GM21737 (cell line): ENCODE measurements at regions not wholly inside any gene's neighbourhood (a gene's known extent, or its start where the extent isn't known, plus 50 kb on each side); places are given as distances from the start of the nearest gene placed in this dataset.
"Not testable (repeated sequence)": the region's sequence is repeated elsewhere in the genome, so short reads cannot be mapped to it uniquely, and the experiment has no call there.

Experiments
- ATAC-seq: cut with Tn5 transposase; IDR thresholded peaks from one replicate; pipeline ENCODE4 v1.9.1; 2021; ENCODE audit warnings: mild to moderate bottlenecking, moderate library complexity; ENCODE audit not compliant: unreplicated experiment

DNA sequence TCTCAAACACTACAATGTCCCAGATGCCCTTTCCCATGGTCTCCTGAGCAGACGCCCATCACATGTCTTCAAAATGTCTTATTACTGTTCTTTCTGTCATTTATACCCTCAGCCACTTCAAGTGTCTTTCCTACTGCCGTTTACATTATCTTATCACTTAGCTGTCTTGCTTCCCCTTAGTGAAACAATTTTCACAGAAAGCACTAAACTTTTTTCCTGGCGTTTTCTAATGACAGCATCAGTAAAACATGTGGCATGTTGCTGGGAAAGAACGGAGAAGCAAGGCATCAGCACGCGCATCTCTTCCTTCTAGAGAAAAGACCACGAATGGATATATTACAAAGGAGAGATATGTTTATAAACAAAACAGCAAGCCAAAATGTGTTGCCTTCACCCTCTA, 189.7 kb upstream of the SLIT2 start:
- no peak for ATAC-seq

DNA sequence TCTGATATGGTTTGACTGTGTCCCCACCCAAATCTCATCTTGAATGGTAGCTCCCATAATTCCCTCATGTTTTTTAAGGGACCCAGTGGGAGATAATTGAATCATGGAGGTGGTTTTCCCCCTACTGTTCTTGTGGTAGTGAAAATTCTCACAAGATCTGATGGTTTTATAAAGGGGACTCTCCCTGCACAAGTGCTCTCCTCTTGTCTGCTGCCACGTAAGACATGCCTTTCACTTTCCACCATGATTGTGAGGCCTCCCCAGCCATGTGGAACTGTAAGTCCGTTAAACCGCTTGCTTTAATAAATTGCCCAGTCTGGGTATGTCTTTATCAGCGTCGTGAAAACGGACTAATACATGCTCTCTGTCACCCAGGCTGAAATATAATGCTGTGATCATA, 200.9 kb upstream of the SLIT2 start:
- no peak for ATAC-seq

DNA sequence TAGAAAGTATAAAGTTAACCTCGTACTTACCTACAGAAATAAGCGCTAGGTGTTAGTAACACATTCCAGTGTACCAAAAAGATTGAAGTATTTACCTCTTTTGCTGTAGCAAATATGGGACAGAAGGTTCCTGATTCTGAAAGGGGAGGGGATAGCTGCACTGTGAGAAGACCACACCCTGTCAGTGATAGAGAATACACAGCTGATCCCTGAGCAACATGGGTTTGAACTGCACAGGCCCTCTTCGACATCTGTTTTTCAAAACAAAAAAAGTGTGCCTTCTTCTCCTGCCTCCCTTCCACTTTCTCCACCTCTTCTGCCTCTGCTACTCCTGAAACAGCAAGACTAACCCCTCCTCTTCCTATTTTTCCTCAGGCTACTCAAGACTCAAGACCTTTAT, 201.8 kb upstream of the SLIT2 start:
- no peak for ATAC-seq

DNA sequence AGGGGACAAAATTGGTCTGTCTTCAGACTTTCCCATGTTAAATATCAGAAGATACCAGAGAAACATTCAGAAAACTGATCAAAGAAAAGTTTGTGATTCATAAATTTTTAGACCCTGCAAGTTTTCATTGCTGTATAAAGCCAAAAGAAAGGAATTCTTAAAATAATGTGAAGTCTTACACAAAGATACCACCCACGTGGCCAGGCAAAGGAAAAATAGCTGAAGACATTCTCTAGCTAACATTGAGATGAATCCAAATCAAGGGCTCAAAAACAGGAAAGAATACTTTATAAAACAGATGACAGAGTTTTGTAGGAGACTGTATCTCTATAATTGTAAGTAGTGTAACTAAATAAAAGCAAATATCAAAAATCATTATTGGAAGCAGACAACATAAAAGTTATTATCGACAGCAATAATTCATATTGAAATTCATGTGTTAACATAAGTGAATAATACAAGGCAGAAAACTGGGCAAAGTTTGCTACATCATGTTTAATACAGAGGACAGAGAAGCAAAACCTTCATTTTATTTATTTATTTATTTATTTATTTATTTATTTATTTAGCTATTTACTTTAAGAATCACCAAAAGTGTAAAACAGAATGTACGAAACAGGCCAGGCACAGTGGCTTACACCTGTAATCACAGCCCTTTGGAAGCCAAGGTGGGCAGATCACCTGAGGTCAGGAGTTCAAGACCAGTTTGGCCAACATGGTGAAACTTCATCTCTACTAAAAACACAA, 204.6 kb upstream of the SLIT2 start:
- no peak for ATAC-seq

DNA sequence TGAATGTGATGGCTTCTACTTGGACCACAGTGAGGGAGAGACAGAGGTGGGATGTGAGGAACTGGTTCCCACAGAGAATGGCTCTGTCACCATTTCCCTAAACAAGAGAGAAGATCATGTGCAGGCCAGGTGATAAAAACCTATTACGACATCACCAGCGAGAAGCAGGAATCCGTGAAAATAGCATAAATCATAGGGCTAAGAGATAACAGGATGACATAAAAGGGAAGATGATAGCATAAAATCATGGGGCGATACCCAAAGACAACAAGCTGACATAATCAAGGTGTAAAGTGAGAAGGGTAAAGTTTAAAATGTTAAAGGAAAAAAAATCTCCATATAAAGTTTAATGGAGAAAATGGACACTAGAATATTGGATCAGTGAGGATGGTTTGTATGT, 205.5 kb upstream of the SLIT2 start:
- no peak for ATAC-seq

GRCh38 chr4:20044966-20045365, 206.7 kb upstream of the SLIT2 start:
- no peak for ATAC-seq

GRCh38 chr4:20044502-20044911, 207.2 kb upstream of the SLIT2 start:
- ATAC-seq, result no peak

DNA sequence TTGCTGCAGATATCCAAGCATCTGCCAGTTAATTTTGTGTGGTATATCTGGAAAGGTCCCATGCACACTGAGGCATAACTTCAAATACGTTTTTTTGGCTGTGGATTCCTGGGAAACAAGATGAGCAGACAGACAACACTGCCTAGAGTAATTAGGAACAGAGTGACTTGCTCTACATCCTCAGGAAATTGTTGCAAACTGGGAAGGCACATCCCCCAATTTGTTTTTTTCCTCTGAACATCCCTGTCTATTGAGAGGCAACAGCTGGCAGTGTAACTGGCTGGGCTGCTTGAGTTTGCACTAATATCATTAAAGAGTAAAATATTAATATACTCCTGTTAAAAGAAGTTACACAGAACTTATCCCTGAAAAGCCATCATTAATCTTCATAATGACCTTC, 207.7 kb upstream of the SLIT2 start:
- no peak for ATAC-seq

DNA sequence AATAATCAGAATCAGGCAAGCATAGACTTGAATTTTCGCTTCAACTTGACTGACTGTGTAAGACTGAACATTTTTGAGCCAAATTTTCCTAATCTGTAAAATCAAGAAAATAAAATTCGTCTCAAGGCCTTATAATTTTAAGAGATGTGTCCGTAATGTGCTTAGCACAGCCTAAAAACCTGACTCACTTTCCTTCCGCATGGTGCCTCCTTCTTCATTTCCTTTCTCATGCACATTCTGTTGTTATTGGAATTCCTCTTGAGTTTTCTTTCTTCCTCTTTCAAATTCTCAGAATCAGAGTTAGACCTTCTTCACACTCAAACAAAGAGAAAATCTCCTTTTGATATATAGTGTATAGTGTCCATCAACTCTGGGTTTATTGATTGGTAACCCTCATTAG, 208.9 kb upstream of the SLIT2 start:
- ATAC-seq, result no peak

DNA sequence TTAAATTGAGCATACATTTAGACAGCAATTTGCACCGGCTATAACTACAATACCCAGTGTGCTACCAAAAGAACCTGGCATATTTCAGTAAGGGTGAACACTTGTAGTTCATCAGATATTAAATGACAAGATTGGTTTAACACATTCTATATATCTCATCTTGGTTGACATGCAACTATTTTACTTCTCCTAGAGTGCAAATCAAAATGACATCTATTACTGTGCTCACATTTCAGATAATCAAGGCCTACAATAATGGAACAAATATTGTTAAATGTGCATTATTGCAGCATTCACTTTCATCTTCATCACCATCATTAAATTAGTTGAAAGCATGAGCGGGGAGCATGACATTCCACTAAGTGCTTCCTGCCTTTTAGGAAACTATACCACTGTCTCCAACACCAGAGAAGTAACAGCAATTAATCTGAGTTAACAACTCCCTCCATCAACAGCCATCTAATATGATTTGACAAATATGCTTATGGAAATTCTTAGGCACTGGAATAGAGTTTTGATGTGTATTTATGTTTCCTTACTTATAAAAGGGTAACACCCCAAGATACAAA, 209.8 kb upstream of the SLIT2 start:
- no peak for ATAC-seq

GRCh38 chr4:20037745-20038144, 214.0 kb upstream of the SLIT2 start:
- no peak for ATAC-seq

- ATAC-seq, result no peak
Observed at GRCh38 chr4:20030108-20030507, 221.6 kb upstream of the SLIT2 start.

DNA sequence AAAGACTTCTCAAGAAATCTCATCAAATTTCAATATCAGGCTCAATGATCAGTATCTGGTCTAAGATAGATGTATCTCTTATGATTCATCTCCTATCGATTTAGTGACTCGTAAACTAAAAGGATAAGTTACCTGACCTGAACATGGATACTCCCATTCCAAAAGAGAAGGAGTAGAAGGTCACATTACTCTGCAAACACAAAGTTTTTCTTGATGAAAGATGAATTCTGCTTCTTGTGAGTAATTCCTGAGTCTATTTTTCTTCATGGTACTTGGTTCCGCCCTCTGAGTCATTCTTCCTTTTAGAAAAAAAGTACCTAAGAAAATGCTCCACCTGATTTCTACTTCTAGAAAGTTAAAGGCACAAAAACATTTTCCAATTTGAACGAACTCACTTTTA, 223.1 kb upstream of the SLIT2 start:
- ATAC-seq, result no peak

DNA sequence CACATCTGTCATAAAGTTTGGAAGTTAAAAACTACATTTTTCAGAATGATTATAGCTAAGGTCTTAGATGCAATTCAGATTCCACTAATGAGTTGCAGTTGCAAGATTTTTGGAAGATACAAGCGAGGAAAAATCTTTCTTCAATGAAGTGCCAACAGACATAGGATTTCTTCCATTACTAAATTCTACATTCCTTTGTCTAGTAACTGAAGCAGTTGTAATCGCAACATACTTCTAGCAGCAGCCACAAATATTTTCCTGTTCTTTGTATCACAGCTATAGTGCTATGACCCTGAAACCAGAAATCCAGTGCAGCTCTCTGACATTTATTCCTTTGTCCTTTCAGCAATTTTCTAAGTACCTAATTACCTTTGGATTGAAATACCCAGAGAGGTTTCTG, 225.2 kb upstream of the SLIT2 start:
- ATAC-seq, result no peak

DNA sequence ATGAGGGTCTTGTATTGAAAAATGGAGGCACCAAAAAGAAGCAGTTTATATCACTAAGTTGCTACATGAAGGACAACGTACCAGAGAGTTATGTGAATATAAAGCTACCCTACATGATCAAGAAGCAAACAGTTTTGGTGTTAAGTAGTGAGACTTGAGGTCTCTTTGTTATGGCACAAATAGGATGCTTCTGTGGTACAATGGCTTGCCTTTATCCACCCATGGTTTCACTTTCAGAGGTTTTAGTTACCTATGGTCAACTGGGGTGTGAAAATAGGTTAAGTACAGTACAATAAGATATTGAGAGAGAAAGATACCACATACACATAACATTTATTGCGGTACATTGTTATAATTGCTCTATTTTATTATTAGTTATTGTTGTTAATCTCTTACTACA, 229.2 kb upstream of the SLIT2 start:
- ATAC-seq, result no peak

GRCh38 chr4:20020056-20020455, 231.6 kb upstream of the SLIT2 start:
- ATAC-seq, result no peak

GRCh38 chr4:20019310-20020015, 232.2 kb upstream of the SLIT2 start:
- ATAC-seq, result no peak

DNA sequence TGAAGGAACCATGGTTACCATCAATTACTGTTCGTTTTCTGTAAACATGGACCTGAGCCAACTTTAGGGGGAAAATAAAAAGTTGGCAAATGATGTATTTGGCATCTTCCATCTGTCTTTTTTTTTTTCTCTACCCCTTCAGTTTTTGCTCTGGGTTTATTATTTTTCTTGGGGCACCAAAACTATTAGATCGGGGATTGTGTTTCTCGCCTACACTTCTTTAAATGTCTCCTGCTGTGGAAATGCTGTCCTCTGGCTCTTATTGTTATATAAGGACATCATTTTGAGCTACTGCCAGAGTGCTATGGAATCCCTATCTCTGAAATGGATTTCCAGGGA, 234.0 kb upstream of the SLIT2 start:
- ATAC-seq, result no peak

GRCh38 chr4:20017070-20017776, 234.5 kb upstream of the SLIT2 start:
- ATAC-seq, result no peak

DNA sequence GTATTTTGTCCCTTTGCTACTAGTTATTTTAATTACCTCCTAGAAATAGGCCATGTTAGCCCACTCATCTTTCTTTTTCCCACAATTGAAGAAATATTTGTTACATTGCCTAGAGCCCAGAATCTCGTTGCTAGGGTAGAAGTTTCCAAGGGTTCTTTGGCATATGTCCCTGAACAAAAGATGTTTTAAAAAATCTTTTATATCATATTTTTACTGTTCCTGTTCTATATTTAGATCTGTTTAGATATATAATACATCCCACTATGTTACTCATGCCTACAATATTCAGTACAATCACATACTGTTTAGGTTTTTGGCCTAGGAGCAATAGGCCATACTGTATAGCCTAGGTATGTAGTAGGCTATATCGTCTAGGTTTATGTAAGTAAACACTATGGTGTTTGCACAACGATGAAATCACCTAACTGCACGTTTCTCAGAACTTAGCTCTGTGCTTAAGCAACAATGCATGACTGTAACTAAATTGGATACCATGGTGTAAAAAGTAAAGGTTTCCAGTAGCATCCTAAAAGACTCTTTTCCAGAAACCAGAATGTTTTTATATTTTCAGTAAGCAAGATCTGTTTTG, 236.0 kb upstream of the SLIT2 start:
- ATAC-seq, result no peak

DNA sequence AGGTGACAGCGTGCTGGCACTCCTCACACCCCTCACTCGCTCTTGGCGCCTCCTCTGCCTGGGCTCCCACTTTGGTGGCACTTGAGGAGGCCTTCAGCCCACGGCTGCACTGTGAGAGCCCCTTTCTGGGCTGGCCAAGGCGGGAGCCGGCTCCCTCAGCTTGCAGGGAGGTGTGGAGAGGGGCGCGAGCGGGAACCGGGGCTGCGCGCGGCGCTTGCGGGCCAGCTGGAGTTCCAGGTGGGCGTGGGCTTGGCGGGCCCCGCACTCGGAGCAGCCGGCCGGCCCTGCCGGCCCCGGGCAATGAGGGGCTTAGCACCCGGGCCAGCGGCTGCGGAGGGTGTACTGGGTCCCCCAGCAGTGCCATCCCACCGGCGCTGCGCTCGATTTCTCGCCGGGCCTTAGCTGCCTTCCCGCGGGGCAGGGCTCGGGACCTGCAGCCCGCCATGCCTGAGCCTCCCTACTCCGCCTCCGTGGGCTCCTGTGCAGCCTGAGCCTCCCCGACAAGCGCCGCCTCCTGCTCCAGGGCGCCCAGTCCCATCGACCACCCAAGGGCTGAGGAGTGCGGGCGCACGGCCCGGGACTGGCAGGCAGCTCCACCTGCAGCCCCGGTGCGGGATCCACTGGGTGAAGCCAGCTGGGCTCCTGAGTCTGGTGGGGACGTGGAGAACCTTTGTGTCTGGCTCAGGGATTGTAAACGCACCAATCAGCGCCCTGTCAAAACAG, 247.7 kb upstream of the SLIT2 start:
- not testable (repeated sequence) for ATAC-seq
